Glutamatergic neuron (in vitro differentiated cells): ENCODE measurements at regions not wholly inside any gene's neighbourhood (a gene's known extent, or its start where the extent isn't known, plus 50 kb on each side); places are given as distances from the start of the nearest gene placed in this dataset.

Experiments
- DNase-seq: peaks from one replicate; pipeline ENCODE4 v3.0.0; 2022
- H3K27ac Mint-ChIP-seq: one replicate; pipeline ENCODE4 v1.8.0; 2020; ENCODE audit warnings: mild to moderate bottlenecking, mixed read lengths, inconsistent platforms; ENCODE audit not compliant: unreplicated experiment
- H3K27me3 Mint-ChIP-seq: one replicate; pipeline ENCODE4 v1.8.0; 2020; ENCODE audit warnings: mild to moderate bottlenecking, moderate library complexity, mixed read lengths, inconsistent platforms; ENCODE audit not compliant: unreplicated experiment
- H3K36me3 Mint-ChIP-seq: one replicate; pipeline ENCODE4 v1.8.0; 2020; ENCODE audit warnings: mild to moderate bottlenecking, mixed read lengths, inconsistent platforms; ENCODE audit not compliant: unreplicated experiment
- H3K4me1 Mint-ChIP-seq: one replicate; pipeline ENCODE4 v1.8.0; 2020; ENCODE audit warnings: mild to moderate bottlenecking, low read depth, mixed read lengths, inconsistent platforms; ENCODE audit not compliant: unreplicated experiment
- H3K4me3 Mint-ChIP-seq: one replicate; pipeline ENCODE4 v1.8.0; 2020; ENCODE audit warnings: mild to moderate bottlenecking, mixed read lengths, inconsistent platforms; ENCODE audit not compliant: unreplicated experiment
- H3K9me3 Mint-ChIP-seq: one replicate; pipeline ENCODE4 v1.8.0; 2020; ENCODE audit warnings: mild to moderate bottlenecking, moderate library complexity, mixed read lengths, inconsistent platforms; ENCODE audit not compliant: unreplicated experiment
- CTCF ChIP-seq: fragments of 200-600 bp; sonication (generic); IDR thresholded peaks from one replicate; pipeline ENCODE4 v1.5.0; 2021; ENCODE audit not compliant: partially characterized antibody, unreplicated experiment

DNA sequence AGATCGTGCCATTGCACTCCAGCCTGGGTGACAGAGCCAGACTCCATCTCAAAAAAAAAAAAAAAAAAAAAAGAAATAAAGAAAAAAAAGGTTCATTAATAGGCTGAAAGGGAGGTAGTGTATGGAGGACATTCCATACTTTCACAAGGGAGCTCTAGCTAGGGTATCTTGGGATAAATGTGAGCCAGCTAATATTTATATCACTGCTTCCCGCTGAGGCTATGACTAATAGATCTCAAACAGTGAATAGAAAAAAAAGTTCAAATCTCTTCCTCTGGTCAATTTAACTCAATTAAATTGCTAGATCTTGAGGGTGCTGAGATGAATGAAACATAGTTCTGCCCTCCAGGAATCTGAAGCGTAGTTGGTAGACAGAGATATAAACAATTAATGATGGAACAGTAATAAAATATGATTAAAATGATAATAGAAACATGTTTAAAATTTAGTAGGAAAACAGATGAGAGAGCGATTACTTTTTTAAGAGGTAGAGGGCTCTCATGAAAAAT lies 55.7 kb upstream of the SHISA3 start:
- Mint-ChIP-seq H3K36me3 (no peaks in the 10 kb centered on the region), H3K27me3 (no peaks in the 10 kb centered on the region), H3K27ac (no peak overlapping the region), H3K4me3 (no peak overlapping the region), H3K4me1 (no peaks in the 10 kb centered on the region), H3K9me3 (no peaks in the 10 kb centered on the region)
- TF ChIP-seq CTCF = no peak
- no peak for DNase-seq

- no peaks in the 10 kb centered on the region for H3K36me3 Mint-ChIP-seq
- H3K27me3 Mint-ChIP-seq = no peaks in the 10 kb centered on the region
- no peak for TF ChIP-seq CTCF
- H3K27ac Mint-ChIP-seq = no peak overlapping the region
- H3K4me3 Mint-ChIP-seq = no peak overlapping the region
- DNase-seq = no peak
- no peaks in the 10 kb centered on the region for H3K9me3 Mint-ChIP-seq
- H3K4me1 Mint-ChIP-seq = no peaks in the 10 kb centered on the region
Observed at GRCh38 chr4:42342459-42342858, 54.8 kb upstream of the SHISA3 start.

- Mint-ChIP-seq H3K4me1 (no peaks in the 10 kb centered on the region), H3K4me3 (no peak overlapping the region), H3K27ac (no peak overlapping the region), H3K9me3 (no peaks in the 10 kb centered on the region), H3K36me3 (no peaks in the 10 kb centered on the region), H3K27me3 (no peaks in the 10 kb centered on the region)
- TF ChIP-seq CTCF = no peak
- DNase-seq = no peak
Observed at GRCh38 chr4:42344309-42344708, 53.0 kb upstream of the SHISA3 start.

- no peaks in the 10 kb centered on the region for H3K4me1 Mint-ChIP-seq
- H3K4me3 Mint-ChIP-seq = no peak overlapping the region
- H3K36me3 Mint-ChIP-seq = no peaks in the 10 kb centered on the region
- DNase-seq = no peak
- H3K27me3 Mint-ChIP-seq = no peaks in the 10 kb centered on the region
- no peak overlapping the region for H3K27ac Mint-ChIP-seq
- H3K9me3 Mint-ChIP-seq = no peaks in the 10 kb centered on the region
- no peak for TF ChIP-seq CTCF
Observed at GRCh38 chr4:42344749-42345148, 52.5 kb upstream of the SHISA3 start.

DNA sequence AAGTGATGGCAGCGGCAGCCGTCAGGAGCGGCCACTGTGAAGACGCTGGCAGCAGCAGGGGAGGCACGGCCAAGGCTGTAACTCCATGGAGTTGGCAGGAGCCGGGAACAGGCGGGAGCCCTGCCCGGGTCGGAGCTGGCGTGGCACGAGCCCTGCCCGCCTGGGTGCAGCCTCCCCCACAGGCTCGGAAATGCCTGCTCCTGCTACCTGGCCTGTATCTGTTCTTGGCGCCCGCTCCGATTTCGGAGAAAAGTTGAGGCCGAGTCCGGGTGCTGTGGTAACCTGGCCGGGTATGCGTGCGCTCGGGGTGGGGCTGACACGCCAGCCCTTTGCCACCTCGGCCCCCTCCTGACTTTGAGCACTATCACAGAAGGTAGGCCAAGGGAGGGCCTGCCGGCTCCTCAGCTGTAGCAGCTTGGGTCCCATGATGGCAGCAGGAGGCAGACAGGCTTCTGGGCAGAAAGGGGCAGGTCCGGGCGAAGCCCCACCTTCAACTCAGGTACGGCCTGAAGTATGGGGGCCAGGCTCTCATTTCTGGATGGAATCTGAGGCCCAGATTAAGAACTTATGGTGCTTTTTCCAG lies 51.2 kb upstream of the SHISA3 start:
- Mint-ChIP-seq H3K27ac (no peak overlapping the region), H3K27me3 (no peaks in the 10 kb centered on the region), H3K4me1 (no peaks in the 10 kb centered on the region), H3K9me3 (no peaks in the 10 kb centered on the region), H3K4me3 (no peak overlapping the region), H3K36me3 (no peaks in the 10 kb centered on the region)
- DNase-seq = no peak
- TF ChIP-seq CTCF = no peak
